HepG2 (cell line): ENCODE measurements at regions not wholly inside any gene's neighbourhood (a gene's known extent, or its start where the extent isn't known, plus 50 kb on each side); places are given as distances from the start of the nearest gene placed in this dataset.

ENCODE experiments used
- ATAC-seq: fragments of 200-7000 bp; cut with Tn5 transposase; 3 replicates; pipeline ENCODE4 v1.9.1; 2020; ENCODE audit warnings: mild to moderate bottlenecking, moderate library complexity
- BruUV-seq: library from RNA; stranded (reverse); fragments of 400-500 nt; replicated peaks from 2 replicates; lab custom pipeline; 2021; lab: Mats Ljungman, UMichigan
- CTCF ChIA-PET: fragments of 300-600 bp; formaldehyde crosslinking; extraction: SDS; loops from one replicate; lab custom pipeline; 2021; ENCODE audit warnings: low total read pairs, inconsistent platforms, low intra/inter-chr PET ratio; lab: Yijun Ruan, JAX
- POLR2A ChIA-PET: fragments of 350-600 bp; sonication (Branson Sonifier 250); formaldehyde crosslinking; loops from one replicate; lab custom pipeline; 2020; ENCODE audit warnings: antibody characterized with exemption, inconsistent platforms; lab: Yijun Ruan, JAX
- DNase-seq: peaks from one replicate; pipeline ENCODE4 v3.0.0-alpha.2; 2015; ENCODE audit warnings: low spot score
- FAIRE-seq: peaks from 3 replicates; lab custom pipeline; 2011; peaks lifted over from hg19 to GRCh38; lab: Jason Lieb, UNC
- H2AFZ ChIP-seq: one replicate; pipeline ENCODE4 v1.6.1; 2011; ENCODE audit warnings: low read length, inconsistent platforms
- H3K27ac ChIP-seq: fragments of 300-600 bp; 3 replicates; pipeline ENCODE4 v1.8.0; 2011; ENCODE audit warnings: mixed run types, mild to moderate bottlenecking, mixed read lengths, low read length, inconsistent platforms; ENCODE audit not compliant: insufficient read depth; ENCODE audit errors: extremely low read length
- H3K27me3 ChIP-seq, 2 experiments: fragments of 200-600 bp in 1 of 2; 2 replicates in 1 of 2; 3 replicates in 1 of 2; pipeline versions ENCODE4 v1.6.0 to v1.8.0; 2011; ENCODE audit warnings: low read length in 2 of 2, mild to moderate bottlenecking in 2 of 2, moderate library complexity in 2 of 2, inconsistent platforms in 1 of 2; ENCODE audit not compliant: insufficient read depth in 2 of 2, control insufficient read depth in 1 of 2
- H3K36me3 ChIP-seq, 2 experiments: fragments of 200-600 bp in 1 of 2; replicated peaks in 1 of 2; 2 replicates in 1 of 2; 3 replicates in 1 of 2; pipeline versions ENCODE4 v1.5.1 to v1.8.0; 2011; ENCODE audit warnings: low read length in 2 of 2, inconsistent platforms in 1 of 2; ENCODE audit not compliant: insufficient read depth in 2 of 2, control insufficient read depth in 1 of 2
- H3K4me1 ChIP-seq: 2 replicates; pipeline ENCODE4 v1.5.1; 2012; ENCODE audit warnings: low read length, inconsistent platforms; ENCODE audit not compliant: insufficient read depth
- H3K4me2 ChIP-seq: 2 replicates; pipeline ENCODE4 v1.6.0; 2011; ENCODE audit warnings: low read depth, low read length, inconsistent platforms
- H3K4me3 ChIP-seq, 3 experiments: fragments of 200-600 bp in 1 of 3; sonication (generic), shearing (Covaris generic) in 1 of 3; replicated peaks in 1 of 3; 2 replicates each; pipeline ENCODE4 v1.5.1; 2011 to 2016; ENCODE audit warnings: low read length in 3 of 3, inconsistent platforms in 2 of 3, low read depth in 2 of 3, mild to moderate bottlenecking in 2 of 3, control low read depth in 1 of 3, mixed read lengths in 1 of 3; ENCODE audit not compliant: insufficient read depth in 1 of 3
- H3K79me2 ChIP-seq: one replicate; pipeline ENCODE4 v1.6.1; 2011; ENCODE audit warnings: low read length, inconsistent platforms; ENCODE audit not compliant: insufficient read depth
- H3K9ac ChIP-seq: 2 replicates; pipeline ENCODE4 v1.6.0; 2011; ENCODE audit warnings: mild to moderate bottlenecking, low read depth, low read length, inconsistent platforms; ENCODE audit not compliant: insufficient read depth
- H3K9me3 ChIP-seq: 2 replicates; pipeline ENCODE4 v1.5.1; 2012; ENCODE audit warnings: mild to moderate bottlenecking, low read length
- H4K20me1 ChIP-seq: 2 replicates; pipeline ENCODE4 v1.6.0; 2011; ENCODE audit warnings: inconsistent platforms, mild to moderate bottlenecking, low read length, moderate library complexity; ENCODE audit not compliant: insufficient read depth
- FLYWCH1 ChIP-seq: sonication (generic); formaldehyde crosslinking; IDR thresholded peaks from 2 replicates; pipeline ENCODE4 v1.8.1; 2023; ENCODE audit warnings: mild to moderate bottlenecking, missing genetic modification reagents
- FOXC1 ChIP-seq: sonication (generic); formaldehyde crosslinking; IDR thresholded peaks from 2 replicates; pipeline ENCODE4 v1.8.0; 2022; ENCODE audit warnings: mild to moderate bottlenecking, missing genetic modification reagents, borderline replicate concordance
- NFYB ChIP-seq: sonication (generic); formaldehyde crosslinking; IDR thresholded peaks from 2 replicates; pipeline ENCODE4 v1.4.0; 2020; ENCODE audit warnings: missing genetic modification reagents
- SAFB2 ChIP-seq: sonication (generic); formaldehyde crosslinking; IDR thresholded peaks from 2 replicates; pipeline ENCODE4 v1.5.1; 2020; ENCODE audit warnings: missing genetic modification reagents, low read depth, mild to moderate bottlenecking, borderline replicate concordance
- SOX6 ChIP-seq, 2 experiments: fragments of 450-650 bp in 1 of 2; sonication (generic) in 1 of 2; formaldehyde crosslinking in 1 of 2; IDR thresholded peaks; 2 replicates each; pipeline versions ENCODE4 v1.4.0 to v1.6.1; 2017 to 2020; ENCODE audit warnings: antibody characterized with exemption in 1 of 2, mild to moderate bottlenecking in 1 of 2, missing genetic modification reagents in 1 of 2
- ZNF382 ChIP-seq: sonication (generic); formaldehyde crosslinking; IDR thresholded peaks from 2 replicates; pipeline ENCODE4 v1.5.0; 2020; ENCODE audit warnings: missing genetic modification reagents, mild to moderate bottlenecking, borderline replicate concordance
- WGBS: methylation state at CpG from one replicate; pipeline ENCODE4 v1.1.6; 2017; ENCODE audit warnings: low lambda C conversion rate; 5-methylcytosine and 5-hydroxymethylcytosine counted together
- in situ Hi-C: cut with HindIII; loops from 2 replicates; pipeline ENCODE4 v1.10.0; 2017; ENCODE audit warnings: low pct_unique_long_range_greater_than_20kb; ENCODE audit not compliant: extremely low pct_ligation_motif_present
- intact Hi-C: fragments of 100-400 bp; cut with micrococcal nuclease; formaldehyde crosslinking; loops from one replicate; pipeline ENCODE4 v1.10.0; 2022; ENCODE audit not compliant: unreplicated experiment
- TF ChIP-seq, protein P1 (sequence below): sonication (generic); formaldehyde crosslinking; IDR thresholded peaks from 2 replicates; pipeline ENCODE4 v1.4.0; 2020; ENCODE audit warnings: missing genetic modification reagents, mild to moderate bottlenecking, borderline replicate concordance
- TF ChIP-seq, protein P2 (sequence below): sonication (generic); formaldehyde crosslinking; IDR thresholded peaks from 2 replicates; pipeline ENCODE4 v1.5.0; 2020; ENCODE audit warnings: missing genetic modification reagents
- TF ChIP-seq, protein P3 (sequence below): sonication (generic); formaldehyde crosslinking; IDR thresholded peaks from 2 replicates; pipeline ENCODE4 v1.5.0; 2020; ENCODE audit warnings: missing genetic modification reagents

DNA sequence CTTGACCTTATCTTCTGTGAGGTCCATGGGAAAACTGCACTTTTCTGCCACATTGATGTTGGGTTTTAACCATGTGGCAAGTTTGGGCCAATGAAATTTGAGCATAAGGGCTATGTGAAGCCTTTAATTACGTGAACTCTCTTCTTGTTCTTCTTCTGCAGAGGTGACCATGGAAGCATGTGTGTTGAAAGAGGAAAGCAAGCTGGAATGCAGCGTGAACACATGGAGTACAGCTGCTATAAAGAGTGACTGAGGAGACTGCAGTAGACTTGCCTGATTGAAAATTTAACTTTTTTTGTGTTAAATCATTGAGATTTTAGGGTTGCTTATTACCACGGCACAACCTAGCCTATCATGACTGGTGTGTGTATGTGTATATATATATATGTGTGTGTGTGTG is 347.3 kb downstream of the ZIC1 start:
- ATAC-seq (no peak), DNase-seq (no peak), FAIRE-seq (no peak)
- Histone ChIP-seq H3K4me1 (no peaks in the 10 kb centered on the region), H3K27ac (no peak overlapping the region), H4K20me1 (no peaks in the 10 kb centered on the region), H3K4me2 (no peak overlapping the region), H3K27me3 (no peaks in the 10 kb centered on the region), H3K79me2 (no peaks in the 10 kb centered on the region), H3K9ac (no peak overlapping the region), H3K36me3 (no peaks in the 10 kb centered on the region), H2AFZ (no peak overlapping the region), H3K9me3 (no peaks in the 10 kb centered on the region), H3K4me3 (no peak overlapping the region)
- BruUV-seq, result no TSS peak
- POLR2A ChIA-PET, result no interaction called here
- WGBS, result 0% methylated on average over 3 of the region's 3 CpGs
- CTCF ChIA-PET, result no interaction called here
- in situ Hi-C loops (no loop called here), intact Hi-C loops (no loop called here)
- TF ChIP-seq, protein P1, sequence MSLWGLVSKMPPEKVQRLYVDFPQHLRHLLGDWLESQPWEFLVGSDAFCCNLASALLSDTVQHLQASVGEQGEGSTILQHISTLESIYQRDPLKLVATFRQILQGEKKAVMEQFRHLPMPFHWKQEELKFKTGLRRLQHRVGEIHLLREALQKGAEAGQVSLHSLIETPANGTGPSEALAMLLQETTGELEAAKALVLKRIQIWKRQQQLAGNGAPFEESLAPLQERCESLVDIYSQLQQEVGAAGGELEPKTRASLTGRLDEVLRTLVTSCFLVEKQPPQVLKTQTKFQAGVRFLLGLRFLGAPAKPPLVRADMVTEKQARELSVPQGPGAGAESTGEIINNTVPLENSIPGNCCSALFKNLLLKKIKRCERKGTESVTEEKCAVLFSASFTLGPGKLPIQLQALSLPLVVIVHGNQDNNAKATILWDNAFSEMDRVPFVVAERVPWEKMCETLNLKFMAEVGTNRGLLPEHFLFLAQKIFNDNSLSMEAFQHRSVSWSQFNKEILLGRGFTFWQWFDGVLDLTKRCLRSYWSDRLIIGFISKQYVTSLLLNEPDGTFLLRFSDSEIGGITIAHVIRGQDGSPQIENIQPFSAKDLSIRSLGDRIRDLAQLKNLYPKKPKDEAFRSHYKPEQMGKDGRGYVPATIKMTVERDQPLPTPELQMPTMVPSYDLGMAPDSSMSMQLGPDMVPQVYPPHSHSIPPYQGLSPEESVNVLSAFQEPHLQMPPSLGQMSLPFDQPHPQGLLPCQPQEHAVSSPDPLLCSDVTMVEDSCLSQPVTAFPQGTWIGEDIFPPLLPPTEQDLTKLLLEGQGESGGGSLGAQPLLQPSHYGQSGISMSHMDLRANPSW (CRISPR knock-in tag), result no peak
- TF ChIP-seq FOXC1 (CRISPR knock-in tag) (no peak), NFYB (no peak), SAFB2 (CRISPR knock-in tag) (no peak), ZNF382 (CRISPR knock-in tag) (no peak), SOX6 (IDR thresholded peaks at IDR 0.05) (no peak), SOX6 (CRISPR knock-in tag; IDR thresholded peaks at IDR 0.05) (no peak), FLYWCH1 (CRISPR knock-in tag) (no peak)
- TF ChIP-seq, protein P2, sequence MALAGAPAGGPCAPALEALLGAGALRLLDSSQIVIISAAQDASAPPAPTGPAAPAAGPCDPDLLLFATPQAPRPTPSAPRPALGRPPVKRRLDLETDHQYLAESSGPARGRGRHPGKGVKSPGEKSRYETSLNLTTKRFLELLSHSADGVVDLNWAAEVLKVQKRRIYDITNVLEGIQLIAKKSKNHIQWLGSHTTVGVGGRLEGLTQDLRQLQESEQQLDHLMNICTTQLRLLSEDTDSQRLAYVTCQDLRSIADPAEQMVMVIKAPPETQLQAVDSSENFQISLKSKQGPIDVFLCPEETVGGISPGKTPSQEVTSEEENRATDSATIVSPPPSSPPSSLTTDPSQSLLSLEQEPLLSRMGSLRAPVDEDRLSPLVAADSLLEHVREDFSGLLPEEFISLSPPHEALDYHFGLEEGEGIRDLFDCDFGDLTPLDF (CRISPR knock-in tag), result no peak
- TF ChIP-seq, protein P3, sequence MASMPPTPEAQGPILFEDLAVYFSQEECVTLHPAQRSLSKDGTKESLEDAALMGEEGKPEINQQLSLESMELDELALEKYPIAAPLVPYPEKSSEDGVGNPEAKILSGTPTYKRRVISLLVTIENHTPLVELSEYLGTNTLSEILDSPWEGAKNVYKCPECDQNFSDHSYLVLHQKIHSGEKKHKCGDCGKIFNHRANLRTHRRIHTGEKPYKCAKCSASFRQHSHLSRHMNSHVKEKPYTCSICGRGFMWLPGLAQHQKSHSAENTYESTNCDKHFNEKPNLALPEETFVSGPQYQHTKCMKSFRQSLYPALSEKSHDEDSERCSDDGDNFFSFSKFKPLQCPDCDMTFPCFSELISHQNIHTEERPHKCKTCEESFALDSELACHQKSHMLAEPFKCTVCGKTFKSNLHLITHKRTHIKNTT (CRISPR knock-in tag), result no peak
